CD4-positive, alpha-beta memory T cell (primary cell): ENCODE measurements at regions not wholly inside any gene's neighbourhood (a gene's known extent, or its start where the extent isn't known, plus 50 kb on each side); places are given as distances from the start of the nearest gene placed in this dataset.

Source experiments
- CTCF ChIA-PET: fragments of 350-600 bp; sonication (Branson Sonifier 250); formaldehyde crosslinking; loops from one replicate; lab custom pipeline; 2021; ENCODE audit warnings: inconsistent platforms; ENCODE audit not compliant: partially characterized antibody; lab: Charles Lee
- POLR2A ChIA-PET: fragments of 350-600 bp; sonication (Branson Sonifier 250); formaldehyde crosslinking; loops from one replicate; lab custom pipeline; 2021; ENCODE audit not compliant: partially characterized antibody; lab: Charles Lee
- DNase-seq, 5 donors: peaks; one replicate each; pipeline versions ENCODE4 v3.0.0 to v3.0.0-alpha.2; 2020 to 2022; ENCODE audit warnings: mixed read lengths in 1 of 5
- H3K27ac ChIP-seq: one replicate; pipeline ENCODE4 v1.7.0; 2013; ENCODE audit warnings: low read depth, low read length
- H3K27me3 ChIP-seq: 2 replicates; pipeline ENCODE4 v1.7.0; 2013; ENCODE audit warnings: mild to moderate bottlenecking, low read length, moderate library complexity; ENCODE audit not compliant: insufficient read depth
- H3K36me3 ChIP-seq: 2 replicates; pipeline ENCODE4 v1.7.0; 2013; ENCODE audit warnings: mild to moderate bottlenecking, low read length, moderate library complexity; ENCODE audit not compliant: insufficient read depth
- H3K4me1 ChIP-seq: 2 replicates; pipeline ENCODE4 v1.7.0; 2013; ENCODE audit warnings: mild to moderate bottlenecking, low read length, moderate library complexity; ENCODE audit not compliant: insufficient read depth
- H3K4me3 ChIP-seq, 2 donors: one replicate each; pipeline ENCODE4 v1.7.0; 2013; ENCODE audit warnings: low read length in 2 of 2, mild to moderate bottlenecking in 1 of 2
- H3K9me3 ChIP-seq, 2 donors: one replicate each; pipeline ENCODE4 v1.7.0; 2013; ENCODE audit warnings: low read length in 2 of 2, control low read depth in 1 of 2; ENCODE audit not compliant: control insufficient read depth in 1 of 2
- H3K27ac Mint-ChIP-seq, 7 donors: one replicate each; pipeline ENCODE4 v1.8.0; 2020 to 2021; ENCODE audit warnings: mixed read lengths in 7 of 7, mild to moderate bottlenecking in 6 of 7, inconsistent platforms in 3 of 7, moderate library complexity in 3 of 7
- H3K27me3 Mint-ChIP-seq, 2 donors: one replicate each; pipeline ENCODE4 v1.8.0; 2020 to 2021; ENCODE audit warnings: mixed read lengths in 2 of 2
- H3K36me3 Mint-ChIP-seq, 2 donors: one replicate each; pipeline ENCODE4 v1.8.0; 2020 to 2021; ENCODE audit warnings: mixed read lengths in 2 of 2, inconsistent platforms in 1 of 2, mild to moderate bottlenecking in 1 of 2
- H3K4me1 Mint-ChIP-seq, 4 donors: one replicate each; pipeline ENCODE4 v1.8.0; 2020 to 2021; ENCODE audit warnings: mixed read lengths in 4 of 4, mild to moderate bottlenecking in 1 of 4
- H3K4me3 Mint-ChIP-seq, 8 donors: one replicate each; pipeline ENCODE4 v1.8.0; 2020 to 2021; ENCODE audit warnings: mixed read lengths in 8 of 8, mild to moderate bottlenecking in 7 of 8, moderate library complexity in 6 of 8, inconsistent platforms in 3 of 8
- H3K9me3 Mint-ChIP-seq, 8 donors: one replicate each; pipeline ENCODE4 v1.8.0; 2020 to 2021; ENCODE audit warnings: mixed read lengths in 8 of 8, mild to moderate bottlenecking in 5 of 8, inconsistent platforms in 3 of 8, moderate library complexity in 1 of 8
- intact Hi-C: fragments of 100-400 bp; cut with micrococcal nuclease; formaldehyde crosslinking; loops from one replicate; pipeline ENCODE4 v1.15.1; 2023

DNA sequence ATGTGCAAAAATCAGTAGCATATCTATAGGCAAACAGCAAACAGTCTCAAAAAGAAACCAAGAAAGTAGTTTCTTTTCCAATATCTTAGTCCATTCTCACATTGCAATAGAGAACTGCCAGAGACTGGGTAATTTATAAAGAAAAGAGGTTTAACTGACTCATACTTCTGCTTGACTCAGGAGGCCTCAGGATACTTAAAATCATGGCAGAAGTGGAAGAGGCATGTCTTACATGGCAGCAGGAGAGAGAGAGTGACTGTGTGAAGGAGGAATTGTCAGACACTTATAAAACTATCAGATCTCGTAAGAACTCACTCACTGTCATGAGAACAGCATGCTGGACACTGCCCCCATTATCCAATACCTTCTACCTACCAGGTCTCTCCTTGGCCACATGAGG, 327.9 kb upstream of the EPHA3 start:
- ChIA-PET CTCF (no interaction called here), POLR2A (no interaction called here)
- Mint-ChIP-seq H3K27ac (no peak overlapping the region), H3K9me3 (peaks cover 5 to 14% (median 8%) of the 10 kb centered on the region in 8 donors), H3K36me3 (no peaks in the 10 kb centered on the region), H3K4me1 (no peaks in the 10 kb centered on the region), H3K4me3 (no peak overlapping the region), H3K27me3 (no peaks in the 10 kb centered on the region)
- Histone ChIP-seq H3K27ac (no peak overlapping the region), H3K27me3 (no peaks in the 10 kb centered on the region), H3K4me3 (no peak overlapping the region), H3K9me3 (no peaks in the 10 kb centered on the region), H3K36me3 (no peaks in the 10 kb centered on the region), H3K4me1 (no peaks in the 10 kb centered on the region)
- DNase-seq, result no peak
- intact Hi-C loops, result no loop called here

DNA sequence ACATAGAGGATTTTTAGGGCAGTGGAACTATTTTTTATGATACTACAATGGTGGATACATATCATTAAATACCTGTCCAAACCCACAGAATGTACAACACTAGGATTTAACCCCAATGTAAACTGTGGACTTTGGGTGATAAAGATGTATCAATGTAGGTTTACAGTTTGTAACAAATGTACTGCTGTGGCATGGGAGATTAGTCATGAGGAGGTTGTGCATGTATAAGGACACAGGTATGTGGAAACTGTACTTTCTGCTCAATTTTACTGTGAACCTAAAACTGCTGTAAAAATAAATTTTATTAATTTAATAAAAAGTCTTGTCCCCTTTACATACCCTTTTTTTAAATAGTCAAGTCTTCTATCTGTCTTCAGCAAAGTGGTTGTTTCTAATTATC, 322.5 kb upstream of the EPHA3 start:
- Histone ChIP-seq H3K27me3 (no peaks in the 10 kb centered on the region), H3K4me1 (no peaks in the 10 kb centered on the region), H3K9me3 (no peaks in the 10 kb centered on the region), H3K36me3 (no peaks in the 10 kb centered on the region), H3K27ac (no peak overlapping the region), H3K4me3 (no peak overlapping the region)
- Mint-ChIP-seq H3K4me1 (no peaks in the 10 kb centered on the region), H3K27ac (no peak overlapping the region), H3K9me3 (peaks cover 0 to 26% (median 9%) of the 10 kb centered on the region in 8 donors), H3K27me3 (no peaks in the 10 kb centered on the region), H3K4me3 (no peak overlapping the region), H3K36me3 (no peaks in the 10 kb centered on the region)
- POLR2A ChIA-PET, result no interaction called here
- CTCF ChIA-PET, result no interaction called here
- no peak for DNase-seq
- intact Hi-C loops, result no loop called here

DNA sequence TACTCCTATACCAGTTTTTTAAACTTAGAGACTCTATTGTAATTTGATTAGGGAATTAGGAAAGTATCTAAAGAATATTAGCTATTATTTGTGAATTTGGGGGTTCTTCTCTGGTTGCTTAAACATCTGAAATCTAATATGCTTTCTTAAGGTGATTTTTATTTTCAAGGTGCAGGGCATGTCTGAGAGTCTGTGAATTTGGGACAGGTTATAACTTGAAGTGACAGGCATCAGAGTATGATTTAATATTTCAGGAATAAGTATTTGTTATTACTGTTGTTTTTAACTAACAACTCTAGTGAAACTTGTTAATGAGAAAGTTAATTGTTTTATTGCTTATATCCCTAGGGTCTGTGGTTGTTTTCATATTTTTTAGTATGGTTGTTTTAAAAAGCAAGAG, 321.6 kb upstream of the EPHA3 start:
- no peak overlapping the region for H3K4me3 Mint-ChIP-seq
- no peaks in the 10 kb centered on the region for H3K27me3 ChIP-seq
- no peaks in the 10 kb centered on the region for H3K4me1 Mint-ChIP-seq
- peaks cover 0 to 25% (median 9%) of the 10 kb centered on the region in 8 donors for H3K9me3 Mint-ChIP-seq
- no peaks in the 10 kb centered on the region for H3K36me3 Mint-ChIP-seq
- no peak overlapping the region for H3K27ac Mint-ChIP-seq
- no peak overlapping the region for H3K4me3 ChIP-seq
- H3K36me3 ChIP-seq, result no peaks in the 10 kb centered on the region
- H3K27ac ChIP-seq, result no peak overlapping the region
- DNase-seq, result no peak
- ChIA-PET POLR2A (no interaction called here), CTCF (no interaction called here)
- H3K9me3 ChIP-seq, result no peaks in the 10 kb centered on the region
- H3K27me3 Mint-ChIP-seq, result no peaks in the 10 kb centered on the region
- intact Hi-C loops, result no loop called here
- H3K4me1 ChIP-seq, result no peaks in the 10 kb centered on the region

DNA sequence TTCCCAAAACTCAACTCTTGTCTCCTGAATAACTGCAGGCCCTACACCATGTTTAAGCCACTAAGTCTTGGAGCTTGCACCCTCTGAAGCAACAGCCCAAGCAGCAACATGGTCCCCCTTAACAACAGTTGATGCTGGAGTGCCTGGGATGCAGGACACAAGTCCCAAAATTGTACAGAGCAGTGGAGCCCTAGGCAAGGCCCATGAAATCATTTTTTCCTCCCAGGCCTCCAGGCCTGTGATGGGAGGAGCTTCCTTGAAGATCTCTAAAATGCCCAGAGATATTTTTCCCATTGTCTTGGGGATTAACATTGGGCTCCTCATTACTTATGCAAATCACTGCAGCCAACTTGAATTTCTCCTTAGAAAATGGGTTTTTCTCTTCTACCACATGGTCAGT, 311.9 kb upstream of the EPHA3 start:
- H3K27ac ChIP-seq, result no peak overlapping the region
- no peaks in the 10 kb centered on the region for H3K9me3 ChIP-seq
- ChIA-PET POLR2A (no interaction called here), CTCF (no interaction called here)
- Mint-ChIP-seq H3K27ac (no peak overlapping the region), H3K4me3 (no peak overlapping the region), H3K9me3 (peaks cover 11 to 43% (median 25%) of the 10 kb centered on the region in 8 donors), H3K27me3 (no peaks in the 10 kb centered on the region), H3K4me1 (no peaks in the 10 kb centered on the region), H3K36me3 (peaks cover 0 to 3% of the 10 kb centered on the region in 2 donors)
- no peak overlapping the region for H3K4me3 ChIP-seq
- H3K4me1 ChIP-seq, result no peaks in the 10 kb centered on the region
- H3K36me3 ChIP-seq, result no peaks in the 10 kb centered on the region
- no peaks in the 10 kb centered on the region for H3K27me3 ChIP-seq
- intact Hi-C loops, result no loop called here
- DNase-seq, result no peak

DNA sequence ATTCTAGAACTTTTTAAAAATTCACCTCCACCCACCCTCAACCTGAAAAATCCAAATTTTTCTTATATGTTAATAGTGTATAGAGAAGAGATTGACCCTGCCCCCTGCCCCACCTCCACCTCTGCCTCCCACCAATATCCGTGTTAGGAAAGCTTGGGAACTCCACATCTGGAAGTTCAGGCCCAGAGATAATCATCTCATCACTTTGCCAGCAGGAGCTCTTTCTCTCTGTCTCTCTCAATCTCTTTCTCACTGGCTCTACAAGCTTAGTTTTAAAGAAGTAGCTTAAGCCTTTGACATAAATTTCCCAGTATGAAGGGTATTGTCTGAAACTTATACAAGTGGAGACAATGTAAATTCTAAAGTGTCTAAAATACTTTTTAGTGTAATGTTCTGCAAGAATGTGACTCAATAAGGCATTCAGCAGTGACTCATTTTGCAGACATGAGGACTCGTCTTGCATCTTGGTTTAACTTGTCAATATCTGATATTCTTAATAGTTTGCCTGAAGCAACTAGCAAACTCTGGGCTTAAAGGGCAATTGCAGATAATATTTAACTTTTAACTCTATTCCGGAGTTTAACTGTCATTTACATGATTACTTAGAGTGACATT, 299.8 kb upstream of the EPHA3 start:
- no peak overlapping the region for H3K27ac Mint-ChIP-seq
- no peak for DNase-seq
- no peaks in the 10 kb centered on the region for H3K36me3 Mint-ChIP-seq
- peaks cover 0 to 10% (median 3%) of the 10 kb centered on the region in 8 donors for H3K9me3 Mint-ChIP-seq
- Histone ChIP-seq H3K4me3 (no peak overlapping the region), H3K36me3 (no peaks in the 10 kb centered on the region), H3K4me1 (no peaks in the 10 kb centered on the region), H3K9me3 (no peaks in the 10 kb centered on the region), H3K27me3 (no peaks in the 10 kb centered on the region), H3K27ac (no peak overlapping the region)
- no peak overlapping the region for H3K4me3 Mint-ChIP-seq
- no peaks in the 10 kb centered on the region for H3K4me1 Mint-ChIP-seq
- H3K27me3 Mint-ChIP-seq, result no peaks in the 10 kb centered on the region
- CTCF ChIA-PET, result no interaction called here
- POLR2A ChIA-PET, result no interaction called here
- intact Hi-C loops, result no loop called here

DNA sequence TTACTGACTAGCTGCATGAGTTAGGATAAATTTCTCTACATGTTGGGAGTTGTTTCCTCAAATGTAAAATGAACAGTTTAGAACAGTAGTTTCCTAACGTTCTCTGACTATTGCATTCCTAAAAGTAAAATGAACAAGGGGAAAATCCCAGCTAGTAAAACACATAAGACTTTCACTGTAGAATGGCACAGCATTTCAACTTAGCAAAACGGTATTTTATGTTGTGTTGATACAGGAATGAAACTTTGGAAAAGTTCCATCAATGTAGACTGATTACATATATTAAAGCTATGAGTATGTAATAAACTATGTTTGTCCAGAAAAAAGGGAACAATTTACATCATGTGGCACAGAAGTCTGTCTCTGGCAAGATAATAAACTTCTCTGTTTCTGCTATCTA, 297.4 kb upstream of the EPHA3 start:
- H3K27me3 ChIP-seq, result no peaks in the 10 kb centered on the region
- intact Hi-C loops, result no loop called here
- Mint-ChIP-seq H3K27ac (no peak overlapping the region), H3K27me3 (no peaks in the 10 kb centered on the region), H3K4me1 (no peaks in the 10 kb centered on the region), H3K9me3 (peaks cover 0 to 7% (median 3%) of the 10 kb centered on the region in 8 donors), H3K36me3 (no peaks in the 10 kb centered on the region), H3K4me3 (no peak overlapping the region)
- no peak overlapping the region for H3K4me3 ChIP-seq
- ChIA-PET CTCF (no interaction called here), POLR2A (no interaction called here)
- H3K9me3 ChIP-seq, result no peaks in the 10 kb centered on the region
- H3K36me3 ChIP-seq, result no peaks in the 10 kb centered on the region
- no peak overlapping the region for H3K27ac ChIP-seq
- no peaks in the 10 kb centered on the region for H3K4me1 ChIP-seq
- DNase-seq, result no peak

DNA sequence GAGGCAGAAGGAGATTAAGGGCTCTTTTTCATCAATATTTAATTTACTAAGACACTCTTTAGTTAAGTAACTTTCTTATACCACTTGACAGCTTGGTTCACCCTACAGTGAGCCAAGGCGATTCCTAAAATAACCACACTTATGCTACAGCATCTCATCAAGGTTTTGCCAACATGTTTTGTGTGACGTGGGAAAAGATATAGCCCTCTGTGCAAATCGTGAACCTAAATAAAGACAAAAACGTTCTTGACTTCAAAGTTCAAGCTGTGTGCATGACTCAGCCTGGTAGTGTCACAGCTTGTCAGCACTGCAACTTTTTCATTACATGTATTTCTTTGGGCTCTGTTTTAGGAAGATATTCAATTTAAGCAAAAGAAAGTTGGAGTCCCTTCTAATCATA, 297.0 kb upstream of the EPHA3 start:
- Histone ChIP-seq H3K9me3 (no peaks in the 10 kb centered on the region), H3K4me1 (no peaks in the 10 kb centered on the region), H3K4me3 (no peak overlapping the region), H3K27me3 (no peaks in the 10 kb centered on the region), H3K36me3 (no peaks in the 10 kb centered on the region), H3K27ac (no peak overlapping the region)
- peaks cover 0 to 7% (median 3%) of the 10 kb centered on the region in 8 donors for H3K9me3 Mint-ChIP-seq
- CTCF ChIA-PET, result no interaction called here
- DNase-seq, result no peak
- H3K27ac Mint-ChIP-seq, result no peak overlapping the region
- POLR2A ChIA-PET, result no interaction called here
- H3K4me3 Mint-ChIP-seq, result no peak overlapping the region
- intact Hi-C loops, result no loop called here
- no peaks in the 10 kb centered on the region for H3K27me3 Mint-ChIP-seq
- no peaks in the 10 kb centered on the region for H3K36me3 Mint-ChIP-seq
- no peaks in the 10 kb centered on the region for H3K4me1 Mint-ChIP-seq

DNA sequence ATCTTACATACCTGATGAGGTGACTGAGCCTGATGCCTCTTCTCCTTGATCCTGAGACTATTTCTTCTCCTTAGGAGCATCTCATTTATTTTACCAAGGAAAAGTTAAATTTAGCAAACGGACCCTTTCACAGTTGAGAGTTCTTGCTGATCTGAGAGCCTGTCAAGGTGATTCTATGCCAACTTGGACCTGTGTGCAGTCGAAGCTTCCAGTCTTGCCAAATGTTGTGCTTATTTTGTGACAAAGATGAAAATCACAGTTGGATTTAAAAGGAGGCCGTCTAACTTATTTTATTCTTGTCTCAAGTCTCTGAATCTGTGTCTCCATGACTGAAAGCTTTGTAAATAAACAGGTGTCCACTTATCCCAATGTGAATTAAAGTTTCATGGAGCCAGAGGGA, 296.3 kb upstream of the EPHA3 start:
- CTCF ChIA-PET, result no interaction called here

More for the DNA sequence above, 296.3 kb upstream of the EPHA3 start:
- peaks cover 0 to 7% (median 3%) of the 10 kb centered on the region in 8 donors for H3K9me3 Mint-ChIP-seq
- no peaks in the 10 kb centered on the region for H3K27me3 Mint-ChIP-seq
- no peaks in the 10 kb centered on the region for H3K9me3 ChIP-seq
- H3K27ac ChIP-seq, result no peak overlapping the region
- POLR2A ChIA-PET, result no interaction called here
- no peak for DNase-seq
- H3K4me1 ChIP-seq, result no peaks in the 10 kb centered on the region
- no peak overlapping the region for H3K4me3 Mint-ChIP-seq
- H3K27ac Mint-ChIP-seq, result no peak overlapping the region
- no peaks in the 10 kb centered on the region for H3K36me3 Mint-ChIP-seq
- H3K4me1 Mint-ChIP-seq, result no peaks in the 10 kb centered on the region
- no peaks in the 10 kb centered on the region for H3K27me3 ChIP-seq
- H3K36me3 ChIP-seq, result no peaks in the 10 kb centered on the region
- intact Hi-C loops, result no loop called here
- no peak overlapping the region for H3K4me3 ChIP-seq
